Endothelial cell of umbilical vein (primary cell): ENCODE measurements at regions not wholly inside any gene's neighbourhood (a gene's known extent, or its start where the extent isn't known, plus 50 kb on each side); places are given as distances from the start of the nearest gene placed in this dataset.

Experiments used
- BruUV-seq: library from RNA; stranded (reverse); fragments of 400-500 nt; replicated peaks from 2 replicates; lab custom pipeline; 2021; lab: Mats Ljungman, UMichigan
- CTCF ChIA-PET: fragments of 300-600, 350-600 bp; sonication (Branson Sonifier 250); formaldehyde crosslinking; loops from one replicate; lab custom pipeline; 2021; ENCODE audit warnings: antibody characterized with exemption, inconsistent platforms; lab: Charles Lee
- POLR2A ChIA-PET: fragments of 300-600, 350-600 bp; sonication (Branson Sonifier 250); formaldehyde crosslinking; loops from one replicate; lab custom pipeline; 2021; ENCODE audit warnings: antibody characterized with exemption, inconsistent platforms; lab: Charles Lee
- DNase-seq: peaks from one replicate; pipeline ENCODE4 v3.0.0-alpha.2; 2011; ENCODE audit warnings: low read depth, low spot score
- FAIRE-seq: peaks from 2 replicates; lab custom pipeline; 2011; peaks lifted over from hg19 to GRCh38; lab: Jason Lieb, UNC
- H2AFZ ChIP-seq: 2 replicates; pipeline ENCODE4 v1.6.0; 2012; ENCODE audit warnings: low read depth, low read length, control low read depth, inconsistent platforms
- H3K27ac ChIP-seq: 2 replicates; pipeline ENCODE4 v1.5.1; 2011; ENCODE audit warnings: low read depth, mild to moderate bottlenecking, control low read depth, low read length, moderate library complexity; ENCODE audit not compliant: insufficient read depth
- H3K27me3 ChIP-seq, 2 experiments: 2 replicates each; pipeline versions ENCODE4 v1.6.0 to v1.6.1; 2011; ENCODE audit warnings: low read length in 2 of 2, mixed read lengths in 1 of 2; ENCODE audit not compliant: control insufficient read depth in 2 of 2, insufficient read depth in 2 of 2
- H3K36me3 ChIP-seq, 2 experiments: 2 replicates in 1 of 2; 3 replicates in 1 of 2; pipeline ENCODE4 v1.5.1; 2011; ENCODE audit warnings: low read length in 2 of 2, mild to moderate bottlenecking in 1 of 2, moderate library complexity in 1 of 2; ENCODE audit not compliant: control insufficient read depth in 2 of 2, insufficient read depth in 2 of 2; ENCODE audit errors: extremely low read depth in 1 of 2
- H3K4me1 ChIP-seq: 3 replicates; pipeline ENCODE4 v1.5.1; 2011; ENCODE audit warnings: mild to moderate bottlenecking, low read length; ENCODE audit not compliant: control insufficient read depth, insufficient read depth; ENCODE audit errors: extremely low read depth
- H3K4me2 ChIP-seq: 2 replicates; pipeline ENCODE4 v1.6.1; 2011; ENCODE audit warnings: low read length, control low read depth, mixed read lengths; ENCODE audit not compliant: insufficient read depth
- H3K4me3 ChIP-seq, 3 experiments: fragments of 200-600 bp in 1 of 3; sonication (generic), shearing (Covaris generic) in 1 of 3; replicated peaks in 1 of 3; 2 replicates each; pipeline ENCODE4 v1.5.1; 2011 to 2016; ENCODE audit warnings: control low read depth in 3 of 3, low read length in 3 of 3, mild to moderate bottlenecking in 2 of 3, inconsistent platforms in 1 of 3, low read depth in 1 of 3, moderate library complexity in 1 of 3; ENCODE audit not compliant: insufficient read depth in 1 of 3
- H3K79me2 ChIP-seq: 2 replicates; pipeline ENCODE4 v1.6.0; 2012; ENCODE audit warnings: low read length, inconsistent platforms; ENCODE audit not compliant: control insufficient read depth, insufficient read depth
- H3K9ac ChIP-seq: replicated peaks from 2 replicates; pipeline ENCODE3; 2011; ENCODE audit warnings: low read length, control low read depth; ENCODE audit not compliant: insufficient read depth; ENCODE audit errors: extremely low read depth
- H3K9me1 ChIP-seq: replicated peaks from 3 replicates; pipeline ENCODE4 v1.6.0; 2011; ENCODE audit warnings: mild to moderate bottlenecking, low read length; ENCODE audit not compliant: control insufficient read depth, insufficient read depth; ENCODE audit errors: extremely low read depth
- H3K9me3 ChIP-seq: replicated peaks from 2 replicates; pipeline ENCODE4 v1.5.1; 2012; ENCODE audit warnings: low read length, inconsistent platforms; ENCODE audit not compliant: control insufficient read depth, insufficient read depth
- H4K20me1 ChIP-seq: replicated peaks from 2 replicates; pipeline ENCODE3; 2011; ENCODE audit warnings: mild to moderate bottlenecking, low read length; ENCODE audit not compliant: control insufficient read depth, insufficient read depth; ENCODE audit errors: extremely low read depth
- CTCF ChIP-seq, 2 donors: IDR thresholded peaks; 1 replicate in 1 of 2; 2 replicates in 1 of 2; pipeline ENCODE4 v1.5.1; 2011; ENCODE audit warnings: low read length in 2 of 2, mild to moderate bottlenecking in 2 of 2, moderate library complexity in 2 of 2, control low read depth in 1 of 2, inconsistent platforms in 1 of 2, low read depth in 1 of 2; ENCODE audit not compliant: insufficient read depth in 1 of 2; ENCODE audit errors: extremely low read depth in 1 of 2
- EZH2 ChIP-seq: IDR thresholded peaks from 2 replicates; pipeline ENCODE4 v1.6.1; 2012; ENCODE audit warnings: borderline replicate concordance, low read depth, mild to moderate bottlenecking, moderate library complexity, low read length, inconsistent platforms; ENCODE audit not compliant: severe bottlenecking
- FOS ChIP-seq: IDR thresholded peaks from 2 replicates; pipeline ENCODE4 v1.6.1; 2011; ENCODE audit warnings: mild to moderate bottlenecking, low read length, moderate library complexity, borderline replicate concordance; ENCODE audit not compliant: insufficient read depth
- GATA2 ChIP-seq: IDR thresholded peaks from 2 replicates; pipeline ENCODE4 v1.7.0; 2011; ENCODE audit warnings: low read depth, mild to moderate bottlenecking, moderate library complexity, mixed read lengths, low read length; ENCODE audit not compliant: insufficient read length, insufficient read depth
- JUN ChIP-seq: IDR thresholded peaks from 2 replicates; pipeline ENCODE4 v1.6.1; 2011; ENCODE audit warnings: borderline replicate concordance, low read depth; ENCODE audit not compliant: insufficient read length, insufficient read depth
- MAX ChIP-seq: IDR thresholded peaks from 2 replicates; pipeline ENCODE4 v1.6.1; 2011; ENCODE audit not compliant: insufficient read depth, insufficient read length
- MYC ChIP-seq: IDR thresholded peaks from one replicate; pipeline ENCODE4 v1.6.1; 2011; ENCODE audit warnings: mild to moderate bottlenecking, low read depth, low read length
- POLR2A ChIP-seq: IDR thresholded peaks from 2 replicates; pipeline ENCODE4 v1.6.1; 2012; ENCODE audit warnings: low read depth, mild to moderate bottlenecking, control low read depth, low read length
- POLR2AphosphoS5 ChIP-seq: IDR thresholded peaks from 2 replicates; pipeline ENCODE4 v1.6.1; 2012; ENCODE audit warnings: low read depth, mild to moderate bottlenecking, control low read depth, low read length, moderate library complexity; ENCODE audit not compliant: insufficient read depth
- dilution Hi-C: fragments of 300-500 bp; cut with MboI; formaldehyde crosslinking; loops from one replicate; pipeline ENCODE4 v1.15.0; 2019; ENCODE audit warnings: low sequenced_read_pairs; ENCODE audit not compliant: extremely low pct_ligation_motif_present
- intact Hi-C: fragments of 100-400 bp; cut with micrococcal nuclease; formaldehyde crosslinking; loops from one replicate; pipeline ENCODE4 v1.10.0; 2022

GRCh38 chr2:7468955-7469354 lies 551.7 kb downstream of the RNF144A start:
- intact Hi-C loops (no loop called here), dilution Hi-C loops (no loop called here)
- CTCF ChIA-PET = no interaction called here
- H3K36me3 ChIP-seq = no peaks in the 10 kb centered on the region
- H3K4me2 ChIP-seq = no peak overlapping the region
- TF ChIP-seq GATA2 (no peak), MYC (no peak), POLR2A (no peak), JUN (no peak), CTCF (IDR thresholded peaks at IDR 0.05; ENCODE audit: extremely low read depth in 1 of 2, insufficient read depth in 1 of 2, low read depth in 1 of 2, low read length in 2 of 2) (no peak), EZH2 (no peak), MAX (no peak), FOS (no peak), POLR2AphosphoS5 (no peak)
- no peak overlapping the region for H3K27ac ChIP-seq
- H3K4me1 ChIP-seq = no peaks in the 10 kb centered on the region
- DNase-seq = no peak
- POLR2A ChIA-PET = no interaction called here
- no peaks in the 10 kb centered on the region for H3K79me2 ChIP-seq
- FAIRE-seq = no peak
- no TSS peak for BruUV-seq
- no peaks in the 10 kb centered on the region for H3K9me1 ChIP-seq
- H4K20me1 ChIP-seq = no peaks in the 10 kb centered on the region
- no peak overlapping the region for H2AFZ ChIP-seq
- H3K9ac ChIP-seq = no peak overlapping the region
- no peaks in the 10 kb centered on the region for H3K27me3 ChIP-seq
- H3K4me3 ChIP-seq = no peak overlapping the region
- H3K9me3 ChIP-seq = peaks cover 4% of the 10 kb centered on the region
